Astrocyte (in vitro differentiated cells and primary cell): ENCODE measurements at regions not wholly inside any gene's neighbourhood (a gene's known extent, or its start where the extent isn't known, plus 50 kb on each side); places are given as distances from the start of the nearest gene placed in this dataset.

ENCODE experiments used
- DNase-seq: peaks from one replicate; pipeline ENCODE4 v3.0.0-alpha.2; 2010; ENCODE audit warnings: low read depth
- FAIRE-seq: peaks from 2 replicates; lab custom pipeline; 2011; peaks lifted over from hg19 to GRCh38; lab: Jason Lieb, UNC
- H2AFZ ChIP-seq: 2 replicates; pipeline ENCODE4 v1.6.0; 2012; ENCODE audit warnings: low read depth, low read length, inconsistent platforms
- H3K27ac ChIP-seq: 2 replicates; pipeline ENCODE4 v1.5.1; 2011; ENCODE audit warnings: low read depth, low read length, inconsistent platforms
- H3K27me3 ChIP-seq: 2 replicates; pipeline ENCODE4 v1.6.0; 2011; ENCODE audit warnings: low read length, inconsistent platforms; ENCODE audit not compliant: insufficient read depth
- H3K36me3 ChIP-seq: 2 replicates; pipeline ENCODE4 v1.5.1; 2011; ENCODE audit warnings: low read length, inconsistent platforms; ENCODE audit not compliant: insufficient read depth
- H3K4me1 ChIP-seq: 2 replicates; pipeline ENCODE4 v1.5.1; 2011; ENCODE audit warnings: low read length, inconsistent platforms; ENCODE audit not compliant: insufficient read depth
- H3K4me2 ChIP-seq: 2 replicates; pipeline ENCODE4 v1.6.0; 2012; ENCODE audit warnings: low read length, inconsistent platforms
- H3K4me3 ChIP-seq: 2 replicates; pipeline ENCODE4 v1.5.1; 2011; ENCODE audit warnings: low read depth, mild to moderate bottlenecking, low read length, inconsistent platforms; ENCODE audit not compliant: insufficient read depth
- H3K79me2 ChIP-seq: 2 replicates; pipeline ENCODE4 v1.6.0; 2012; ENCODE audit warnings: mild to moderate bottlenecking, low read length, inconsistent platforms; ENCODE audit not compliant: insufficient read depth
- H3K9ac ChIP-seq: 2 replicates; pipeline ENCODE4 v1.6.0; 2012; ENCODE audit warnings: mild to moderate bottlenecking, low read length, inconsistent platforms
- H3K9me3 ChIP-seq: 2 replicates; pipeline ENCODE4 v1.5.1; 2012; ENCODE audit warnings: low read depth, mild to moderate bottlenecking, low read length, inconsistent platforms; ENCODE audit not compliant: insufficient read depth
- H4K20me1 ChIP-seq: 2 replicates; pipeline ENCODE4 v1.6.0; 2012; ENCODE audit warnings: low read length, inconsistent platforms; ENCODE audit not compliant: insufficient read depth
- H3K27ac Mint-ChIP-seq: one replicate; pipeline ENCODE4 v1.8.0; 2021; ENCODE audit warnings: mild to moderate bottlenecking, mixed read lengths; ENCODE audit not compliant: unreplicated experiment
- H3K27me3 Mint-ChIP-seq: one replicate; pipeline ENCODE4 v1.8.0; 2021; ENCODE audit warnings: low read depth, mixed read lengths; ENCODE audit not compliant: unreplicated experiment
- H3K36me3 Mint-ChIP-seq: one replicate; pipeline ENCODE4 v1.8.0; 2021; ENCODE audit warnings: low read depth, mixed read lengths; ENCODE audit not compliant: unreplicated experiment
- H3K4me1 Mint-ChIP-seq: one replicate; pipeline ENCODE4 v1.8.0; 2021; ENCODE audit warnings: low read depth, mixed read lengths; ENCODE audit not compliant: unreplicated experiment
- H3K4me3 Mint-ChIP-seq: one replicate; pipeline ENCODE4 v1.8.0; 2021; ENCODE audit warnings: mild to moderate bottlenecking, moderate library complexity, mixed read lengths; ENCODE audit not compliant: unreplicated experiment
- H3K9me3 Mint-ChIP-seq: one replicate; pipeline ENCODE4 v1.8.0; 2021; ENCODE audit warnings: mild to moderate bottlenecking, mixed read lengths; ENCODE audit not compliant: unreplicated experiment
- EZH2 ChIP-seq: IDR thresholded peaks from 2 replicates; pipeline ENCODE4 v1.6.1; 2012; ENCODE audit warnings: mild to moderate bottlenecking, low read length, inconsistent platforms; ENCODE audit not compliant: insufficient read depth
- TF ChIP-seq, protein P1 (sequence below): IDR thresholded peaks from 2 replicates; pipeline ENCODE4 v1.5.1; 2011; ENCODE audit warnings: low read depth, mild to moderate bottlenecking, inconsistent platforms, low read length, moderate library complexity; ENCODE audit not compliant: insufficient read depth

DNA sequence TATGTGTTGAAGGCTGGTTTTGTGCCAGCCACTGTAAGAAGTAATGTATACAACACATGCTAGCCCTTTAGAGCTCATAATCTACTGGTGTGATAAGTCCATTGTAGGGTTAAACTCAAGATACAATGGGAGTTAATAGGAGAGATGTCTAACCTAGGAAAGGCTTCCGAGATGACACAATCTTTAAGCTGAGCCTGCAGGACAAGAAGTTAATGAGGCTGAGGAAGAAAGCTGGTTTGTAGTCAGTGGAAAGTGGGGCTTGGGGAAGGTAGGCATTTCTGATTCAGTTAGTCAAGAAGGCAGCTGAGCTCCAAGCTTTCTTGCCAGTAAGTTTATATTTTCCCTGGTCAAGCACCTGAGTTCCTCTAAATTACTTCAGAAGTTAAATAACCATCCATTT, 83.0 kb upstream of the TGFBR2 start:
- Histone ChIP-seq H3K27me3 (no peaks in the 10 kb centered on the region), H3K4me3 (no peak overlapping the region), H3K27ac (no peak overlapping the region), H3K4me2 (no peak overlapping the region), H3K4me1 (peaks cover 8% of the 10 kb centered on the region), H3K9me3 (no peaks in the 10 kb centered on the region), H2AFZ (no peak overlapping the region), H3K36me3 (no peaks in the 10 kb centered on the region), H4K20me1 (no peaks in the 10 kb centered on the region), H3K79me2 (no peaks in the 10 kb centered on the region), H3K9ac (no peak overlapping the region)
- TF ChIP-seq, protein P1, sequence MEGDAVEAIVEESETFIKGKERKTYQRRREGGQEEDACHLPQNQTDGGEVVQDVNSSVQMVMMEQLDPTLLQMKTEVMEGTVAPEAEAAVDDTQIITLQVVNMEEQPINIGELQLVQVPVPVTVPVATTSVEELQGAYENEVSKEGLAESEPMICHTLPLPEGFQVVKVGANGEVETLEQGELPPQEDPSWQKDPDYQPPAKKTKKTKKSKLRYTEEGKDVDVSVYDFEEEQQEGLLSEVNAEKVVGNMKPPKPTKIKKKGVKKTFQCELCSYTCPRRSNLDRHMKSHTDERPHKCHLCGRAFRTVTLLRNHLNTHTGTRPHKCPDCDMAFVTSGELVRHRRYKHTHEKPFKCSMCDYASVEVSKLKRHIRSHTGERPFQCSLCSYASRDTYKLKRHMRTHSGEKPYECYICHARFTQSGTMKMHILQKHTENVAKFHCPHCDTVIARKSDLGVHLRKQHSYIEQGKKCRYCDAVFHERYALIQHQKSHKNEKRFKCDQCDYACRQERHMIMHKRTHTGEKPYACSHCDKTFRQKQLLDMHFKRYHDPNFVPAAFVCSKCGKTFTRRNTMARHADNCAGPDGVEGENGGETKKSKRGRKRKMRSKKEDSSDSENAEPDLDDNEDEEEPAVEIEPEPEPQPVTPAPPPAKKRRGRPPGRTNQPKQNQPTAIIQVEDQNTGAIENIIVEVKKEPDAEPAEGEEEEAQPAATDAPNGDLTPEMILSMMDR, result no peak
- TF ChIP-seq EZH2, result no peak
- Mint-ChIP-seq H3K27ac (no peak overlapping the region), H3K4me3 (no peak overlapping the region), H3K36me3 (no peaks in the 10 kb centered on the region), H3K9me3 (peaks cover 2% of the 10 kb centered on the region), H3K4me1 (peaks cover 2% of the 10 kb centered on the region), H3K27me3 (no peaks in the 10 kb centered on the region)
- no peak for DNase-seq
- no peak for FAIRE-seq

DNA sequence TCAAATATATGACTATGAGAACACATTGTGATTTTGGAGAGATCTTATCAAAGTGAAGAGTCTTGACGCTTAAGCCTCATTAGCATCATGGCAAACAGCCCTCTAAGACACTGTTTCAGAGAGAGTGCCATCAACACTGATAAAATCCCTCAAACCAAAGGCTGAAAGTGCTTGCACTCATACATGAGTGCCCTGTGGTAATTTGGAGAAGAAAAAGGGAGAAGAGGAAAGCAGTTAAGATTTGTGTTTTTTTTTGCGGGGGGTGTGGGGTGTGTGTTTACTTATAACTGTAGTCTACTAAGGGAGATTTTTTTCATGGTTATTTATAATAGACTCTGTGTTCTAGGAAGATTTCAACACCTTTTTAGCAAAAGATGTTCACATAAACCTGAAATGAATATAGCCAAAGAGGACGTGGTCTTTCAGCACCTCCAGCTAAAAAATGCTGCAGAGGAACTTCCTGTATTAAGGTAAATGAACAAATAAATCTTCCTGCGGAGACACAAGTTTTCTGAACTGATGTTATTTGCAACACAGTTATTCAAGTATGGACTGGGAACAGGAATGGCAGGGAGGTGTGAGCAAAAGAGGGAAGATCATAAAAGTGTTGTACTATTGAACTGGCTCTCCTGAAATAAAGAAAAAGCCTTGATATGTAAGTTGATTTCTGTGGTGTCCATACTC, 81.9 kb upstream of the TGFBR2 start:
- no peak overlapping the region for H2AFZ ChIP-seq
- no peak overlapping the region for H3K4me3 ChIP-seq
- H3K4me2 ChIP-seq, result no peak overlapping the region
- peaks cover 6% of the 10 kb centered on the region for H3K4me1 Mint-ChIP-seq
- TF ChIP-seq, protein P1, result no peak
- no peak for TF ChIP-seq EZH2
- no peaks in the 10 kb centered on the region for H3K79me2 ChIP-seq
- FAIRE-seq (no peak), DNase-seq (no peak)
- H3K4me3 Mint-ChIP-seq, result no peak overlapping the region
- H3K27ac ChIP-seq, result no peak overlapping the region
- H3K27ac Mint-ChIP-seq, result no peak overlapping the region
- H3K9me3 ChIP-seq, result no peaks in the 10 kb centered on the region
- H3K36me3 ChIP-seq, result no peaks in the 10 kb centered on the region
- no peaks in the 10 kb centered on the region for H3K27me3 ChIP-seq
- H3K9me3 Mint-ChIP-seq, result peaks cover 2% of the 10 kb centered on the region
- H3K27me3 Mint-ChIP-seq, result no peaks in the 10 kb centered on the region
- H4K20me1 ChIP-seq, result no peaks in the 10 kb centered on the region
- no peak overlapping the region for H3K9ac ChIP-seq
- H3K36me3 Mint-ChIP-seq, result no peaks in the 10 kb centered on the region
- peaks cover 4% of the 10 kb centered on the region for H3K4me1 ChIP-seq

DNA sequence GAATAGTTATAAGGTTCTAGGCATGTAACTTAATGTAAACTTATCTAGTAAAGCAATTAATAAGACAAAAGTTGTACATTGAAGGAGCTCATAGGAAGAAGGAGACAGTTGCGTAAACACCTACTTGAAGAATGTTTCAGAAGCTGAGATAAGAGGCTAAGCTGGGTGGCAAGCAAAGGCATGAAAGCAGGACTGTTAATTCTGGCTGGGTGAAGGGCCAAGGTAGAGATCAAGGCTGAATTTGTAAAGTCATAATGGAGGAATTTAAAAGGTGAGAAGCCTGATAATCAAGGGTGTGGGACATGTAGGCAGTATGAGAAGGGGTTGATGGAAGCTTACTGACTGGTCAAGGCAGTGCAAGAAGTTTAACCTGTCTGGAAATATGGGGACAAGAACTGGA, 80.4 kb upstream of the TGFBR2 start:
- Histone ChIP-seq H3K9me3 (no peaks in the 10 kb centered on the region), H3K4me1 (peaks cover 4% of the 10 kb centered on the region), H3K79me2 (no peaks in the 10 kb centered on the region), H3K4me3 (no peak overlapping the region), H3K9ac (no peak overlapping the region), H3K27me3 (no peaks in the 10 kb centered on the region), H4K20me1 (no peaks in the 10 kb centered on the region), H3K27ac (no peak overlapping the region), H2AFZ (no peak overlapping the region), H3K36me3 (no peaks in the 10 kb centered on the region), H3K4me2 (no peak overlapping the region)
- FAIRE-seq (no peak), DNase-seq (no peak)
- Mint-ChIP-seq H3K27ac (no peak overlapping the region), H3K27me3 (no peaks in the 10 kb centered on the region), H3K36me3 (no peaks in the 10 kb centered on the region), H3K9me3 (peaks cover 2% of the 10 kb centered on the region), H3K4me3 (no peak overlapping the region), H3K4me1 (peaks cover 6% of the 10 kb centered on the region)
- no peak for TF ChIP-seq EZH2
- TF ChIP-seq, protein P1, result no peak
